ENCODE measurements at regions not wholly inside any gene's neighbourhood (a gene's known extent, or its start where the extent isn't known, plus 50 kb on each side); places are given as distances from the start of the nearest gene placed in this dataset.
A peak's percentile ranks its signal among the peaks of the same experiment; 100 is the strongest.
"Not testable (repeated sequence)": the region's sequence is repeated elsewhere in the genome, so short reads cannot be mapped to it uniquely, and the experiment has no call there.

GRCh38 chr2:187782301-187782700, 228.1 kb upstream of the TFPI start:
- Histone ChIP-seq H3K27me3 (ENCODE audit: insufficient read depth) (no peaks in the 10 kb centered on the region), H3F3A (replicated peaks; ENCODE audit: low read depth) (no peaks in the 10 kb centered on the region), H2AFZ (no peak overlapping the region), H3K9me2 (ENCODE audit: insufficient read depth) (no peaks in the 10 kb centered on the region), H3K4me3 (no peak overlapping the region), H3K4me2 (no peak overlapping the region), H4K20me1 (replicated peaks; ENCODE audit: insufficient read depth) (no peaks in the 10 kb centered on the region), H3K79me2 (replicated peaks; ENCODE audit: insufficient read depth) (no peaks in the 10 kb centered on the region), H3K4me1 (ENCODE audit: insufficient read depth) (0 out of 2 replicates have a peak, but pooled peaks cover 12% of the 10 kb centered on the region), H3K36me3 (ENCODE audit: insufficient read depth) (no peaks in the 10 kb centered on the region), H3K27ac (ENCODE audit: low read depth) (no peak overlapping the region)
- Mint-ChIP-seq H3K4me3 (no peak overlapping the region), H3K9me3 (no peaks in the 10 kb centered on the region), H3K27ac (no peak overlapping the region; the same call in 1 of the 2 replicates), H3K36me3 (ENCODE audit: low read depth) (no peaks in the 10 kb centered on the region), H3K4me1 (peaks cover 10% of the 10 kb centered on the region; the same call in 2 of the 3 replicates), H3K27me3 (ENCODE audit: insufficient read depth, low read depth, poor library complexity) (no peaks in the 10 kb centered on the region)
- DNase-seq (ENCODE audit: low spot score) (no peak), ATAC-seq (no peak)
- TF ChIP-seq, protein P1, sequence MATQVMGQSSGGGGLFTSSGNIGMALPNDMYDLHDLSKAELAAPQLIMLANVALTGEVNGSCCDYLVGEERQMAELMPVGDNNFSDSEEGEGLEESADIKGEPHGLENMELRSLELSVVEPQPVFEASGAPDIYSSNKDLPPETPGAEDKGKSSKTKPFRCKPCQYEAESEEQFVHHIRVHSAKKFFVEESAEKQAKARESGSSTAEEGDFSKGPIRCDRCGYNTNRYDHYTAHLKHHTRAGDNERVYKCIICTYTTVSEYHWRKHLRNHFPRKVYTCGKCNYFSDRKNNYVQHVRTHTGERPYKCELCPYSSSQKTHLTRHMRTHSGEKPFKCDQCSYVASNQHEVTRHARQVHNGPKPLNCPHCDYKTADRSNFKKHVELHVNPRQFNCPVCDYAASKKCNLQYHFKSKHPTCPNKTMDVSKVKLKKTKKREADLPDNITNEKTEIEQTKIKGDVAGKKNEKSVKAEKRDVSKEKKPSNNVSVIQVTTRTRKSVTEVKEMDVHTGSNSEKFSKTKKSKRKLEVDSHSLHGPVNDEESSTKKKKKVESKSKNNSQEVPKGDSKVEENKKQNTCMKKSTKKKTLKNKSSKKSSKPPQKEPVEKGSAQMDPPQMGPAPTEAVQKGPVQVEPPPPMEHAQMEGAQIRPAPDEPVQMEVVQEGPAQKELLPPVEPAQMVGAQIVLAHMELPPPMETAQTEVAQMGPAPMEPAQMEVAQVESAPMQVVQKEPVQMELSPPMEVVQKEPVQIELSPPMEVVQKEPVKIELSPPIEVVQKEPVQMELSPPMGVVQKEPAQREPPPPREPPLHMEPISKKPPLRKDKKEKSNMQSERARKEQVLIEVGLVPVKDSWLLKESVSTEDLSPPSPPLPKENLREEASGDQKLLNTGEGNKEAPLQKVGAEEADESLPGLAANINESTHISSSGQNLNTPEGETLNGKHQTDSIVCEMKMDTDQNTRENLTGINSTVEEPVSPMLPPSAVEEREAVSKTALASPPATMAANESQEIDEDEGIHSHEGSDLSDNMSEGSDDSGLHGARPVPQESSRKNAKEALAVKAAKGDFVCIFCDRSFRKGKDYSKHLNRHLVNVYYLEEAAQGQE (IDR thresholded peaks at IDR 0.05; ENCODE audit: unreplicated experiment) = no peak
- TF ChIP-seq EZH2phosphoT487 (IDR thresholded peaks at IDR 0.05; ENCODE audit: unreplicated experiment) (no peak), POLR2AphosphoS5 (IDR thresholded peaks at IDR 0.05; ENCODE audit: low read depth) (no peak), ZNF331 (CRISPR knock-in tag; IDR thresholded peaks at IDR 0.05; ENCODE audit: low read depth) (no peak)

GRCh38 chr2:187783446-187783845, 229.2 kb upstream of the TFPI start:
- no peaks in the 10 kb centered on the region for H3K27me3 Mint-ChIP-seq (ENCODE audit: insufficient read depth, low read depth, poor library complexity)
- Histone ChIP-seq H3K36me3 (ENCODE audit: insufficient read depth) (no peaks in the 10 kb centered on the region), H3K4me1 (ENCODE audit: insufficient read depth) (0 out of 2 replicates have a peak, but pooled peaks cover under 1% of the 10 kb centered on the region), H3K4me2 (no peak overlapping the region), H3K27ac (ENCODE audit: low read depth) (no peak overlapping the region), H3F3A (replicated peaks; ENCODE audit: low read depth) (no peaks in the 10 kb centered on the region), H3K79me2 (replicated peaks; ENCODE audit: insufficient read depth) (no peaks in the 10 kb centered on the region), H3K9me2 (ENCODE audit: insufficient read depth) (no peaks in the 10 kb centered on the region; the same call in 1 of the 2 replicates), H2AFZ (no peak overlapping the region), H3K27me3 (ENCODE audit: insufficient read depth) (no peaks in the 10 kb centered on the region), H4K20me1 (replicated peaks; ENCODE audit: insufficient read depth) (no peaks in the 10 kb centered on the region), H3K4me3 (no peak overlapping the region)
- no peaks in the 10 kb centered on the region for H3K9me3 Mint-ChIP-seq
- no peaks in the 10 kb centered on the region for H3K36me3 Mint-ChIP-seq (ENCODE audit: low read depth)
- no peak overlapping the region for H3K4me3 Mint-ChIP-seq
- peaks cover under 1% of the 10 kb centered on the region; the same call in 1 of the 3 replicates for H3K4me1 Mint-ChIP-seq
- peak; percentile 10 for DNase-seq (ENCODE audit: low spot score)
- no peak for ATAC-seq
- TF ChIP-seq EZH2phosphoT487 (IDR thresholded peaks at IDR 0.05; ENCODE audit: unreplicated experiment) = no peak
- no peak for TF ChIP-seq JUNB (IDR thresholded peaks at IDR 0.05; ENCODE audit: unreplicated experiment)
- TF ChIP-seq ETS1 (IDR thresholded peaks at IDR 0.05) = no peak
- peak; percentile 19 to 62; a peak in 3 of 4 replicates for TF ChIP-seq CTCF (conservative IDR thresholded peaks at IDR 0.05; ENCODE audit: low read depth in 2 of 2)
- TF ChIP-seq ZNF331 (CRISPR knock-in tag; IDR thresholded peaks at IDR 0.05; ENCODE audit: low read depth) = no peak
- no peak for TF ChIP-seq STAT1 (IDR thresholded peaks at IDR 0.05; ENCODE audit: unreplicated experiment)
- TF ChIP-seq EZH2 (IDR thresholded peaks at IDR 0.05; ENCODE audit: low read depth, unreplicated experiment) = no peak
- TF ChIP-seq, protein P1 (IDR thresholded peaks at IDR 0.05; ENCODE audit: unreplicated experiment) = no peak
- no peak overlapping the region for H3K27ac Mint-ChIP-seq

- not testable (repeated sequence) for H3K36me3 ChIP-seq (ENCODE audit: insufficient read depth); H3K4me3 Mint-ChIP-seq; H3K36me3 Mint-ChIP-seq (ENCODE audit: low read depth); ATAC-seq; H3K27ac ChIP-seq (ENCODE audit: low read depth); H3K9me2 ChIP-seq (ENCODE audit: insufficient read depth); H3K4me3 ChIP-seq; H3F3A ChIP-seq (replicated peaks; ENCODE audit: low read depth); H3K27me3 ChIP-seq (ENCODE audit: insufficient read depth); H3K27ac Mint-ChIP-seq; H3K27me3 Mint-ChIP-seq (ENCODE audit: insufficient read depth, low read depth, poor library complexity); H3K9me3 Mint-ChIP-seq; H2AFZ ChIP-seq; H3K4me2 ChIP-seq; H4K20me1 ChIP-seq (replicated peaks; ENCODE audit: insufficient read depth); H3K4me1 ChIP-seq (ENCODE audit: insufficient read depth); DNase-seq (ENCODE audit: low spot score); H3K79me2 ChIP-seq (replicated peaks; ENCODE audit: insufficient read depth); H3K4me1 Mint-ChIP-seq
These were observed 229.9 kb upstream of the TFPI start for GRCh38 chr2:187784138-187784537.
